ENCODE measurements at regions not wholly inside any gene's neighbourhood (a gene's known extent, or its start where the extent isn't known, plus 50 kb on each side); places are given as distances from the start of the nearest gene placed in this dataset.

- DNase-seq (ENCODE audit: low spot score in 2 of 2) = no peak
- H3K4me3 ChIP-seq (ENCODE audit: low read depth, poor library complexity, severe bottlenecking) = no peak overlapping the region
- intact Hi-C loops (cut with DNase I; ENCODE audit: low total_unique reads) = no loop called here
- 67 to 69% methylated on average over 2 of the region's 2 CpGs for WGBS, 2 donors
- no peak for TF ChIP-seq POLR2A (IDR thresholded peaks at IDR 0.05)
- no peak for TF ChIP-seq CTCF (IDR thresholded peaks at IDR 0.05)
These were observed 457.6 kb downstream of the PDCD6IP start for GRCh38 chr3:34256021-34256420.

- WGBS, 2 donors = 59 to 63% methylated on average over 2 of the region's 2 CpGs
- no peak for DNase-seq (ENCODE audit: low spot score in 2 of 2)
- intact Hi-C loops (cut with DNase I; ENCODE audit: low total_unique reads) = no loop called here
- TF ChIP-seq CTCF (IDR thresholded peaks at IDR 0.05) (no peak), POLR2A (IDR thresholded peaks at IDR 0.05) (no peak)
- no peak overlapping the region for H3K4me3 ChIP-seq (ENCODE audit: low read depth, poor library complexity, severe bottlenecking)
These were observed 458.4 kb downstream of the PDCD6IP start for GRCh38 chr3:34256791-34257190.

GRCh38 chr3:34258271-34258998, 460.0 kb downstream of the PDCD6IP start:
- no peak overlapping the region for H3K4me3 ChIP-seq (ENCODE audit: low read depth, poor library complexity, severe bottlenecking)
- intact Hi-C loops (cut with DNase I; ENCODE audit: low total_unique reads) = no loop called here
- DNase-seq (ENCODE audit: low spot score in 2 of 2) = no peak
- WGBS, 2 donors = 69 to 76% methylated on average over 2 of the region's 2 CpGs
- TF ChIP-seq CTCF (IDR thresholded peaks at IDR 0.05) (no peak), POLR2A (IDR thresholded peaks at IDR 0.05) (no peak)

GRCh38 chr3:34260271-34261000, 462.0 kb downstream of the PDCD6IP start:
- TF ChIP-seq POLR2A (IDR thresholded peaks at IDR 0.05) (no peak), CTCF (IDR thresholded peaks at IDR 0.05) (no peak)
- 83 to 89% methylated on average over 2 of the region's 2 CpGs for WGBS, 2 donors
- DNase-seq (ENCODE audit: low spot score in 2 of 2) = no peak
- H3K4me3 ChIP-seq (ENCODE audit: low read depth, poor library complexity, severe bottlenecking) = no peak overlapping the region
- intact Hi-C loops (cut with DNase I; ENCODE audit: low total_unique reads) = no loop called here

- no peak for DNase-seq (ENCODE audit: low spot score in 2 of 2)
- H3K4me3 ChIP-seq (ENCODE audit: low read depth, poor library complexity, severe bottlenecking) = no peak overlapping the region
- WGBS, 2 donors = 69 to 74% methylated on average over 1 of the region's 1 CpG
- intact Hi-C loops (cut with DNase I; ENCODE audit: low total_unique reads) = no loop called here
- TF ChIP-seq CTCF (IDR thresholded peaks at IDR 0.05) = no peak
- TF ChIP-seq POLR2A (IDR thresholded peaks at IDR 0.05) = no peak
These were observed 462.6 kb downstream of the PDCD6IP start for GRCh38 chr3:34261001-34261385.

All from lower leg skin (tissue), 4 donors.